NCI-H146 (cell line): ENCODE measurements at regions not wholly inside any gene's neighbourhood (a gene's known extent, or its start where the extent isn't known, plus 50 kb on each side); places are given as distances from the start of the nearest gene placed in this dataset.
"Not testable (repeated sequence)": the region's sequence is repeated elsewhere in the genome, so short reads cannot be mapped to it uniquely, and the experiment has no call there.

Experiments used
- DNase-seq: peaks from one replicate; lab custom pipeline; 2025; lab: John Stamatoyannopoulos, UW

DNA sequence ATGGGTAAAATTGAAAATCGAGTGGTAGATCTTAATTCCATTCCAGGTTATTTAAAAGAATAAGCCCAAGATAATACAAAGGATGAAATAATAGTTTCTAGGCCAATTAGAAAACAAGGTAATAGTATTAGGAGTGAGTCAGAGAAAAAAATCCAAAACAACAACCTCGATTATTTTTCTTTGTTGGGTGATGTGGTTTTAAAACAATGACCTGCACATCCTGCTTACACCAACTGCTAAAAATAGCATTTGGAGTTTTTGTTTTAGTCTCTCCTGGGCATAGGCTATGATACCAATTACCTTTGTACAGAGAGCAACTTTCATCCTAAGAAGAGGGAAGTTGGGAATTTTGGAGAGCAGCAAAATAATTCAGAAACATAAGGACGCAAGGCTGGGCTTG lies 101.7 kb upstream of the MYO10 start:
- no peak for DNase-seq

DNA sequence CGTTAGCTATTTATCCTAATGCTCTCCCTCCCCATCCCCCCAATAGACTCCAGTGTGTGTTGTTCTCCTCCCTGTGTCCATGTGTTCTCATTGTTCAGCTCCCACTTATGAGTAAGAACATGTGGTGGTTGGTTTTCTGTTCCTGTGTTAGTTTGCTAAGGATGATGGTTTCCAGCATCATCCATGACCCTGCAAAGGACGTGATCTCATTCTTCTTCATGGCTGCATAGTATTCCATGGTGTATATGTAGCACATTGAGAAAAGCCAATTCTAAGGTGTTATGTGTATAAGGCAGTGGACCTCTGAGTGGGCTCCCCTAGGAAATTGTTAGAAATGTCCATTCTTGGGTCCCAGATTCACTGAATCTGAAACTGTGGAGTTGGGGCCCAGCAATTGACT lies 103.1 kb upstream of the MYO10 start:
- no peak for DNase-seq

DNA sequence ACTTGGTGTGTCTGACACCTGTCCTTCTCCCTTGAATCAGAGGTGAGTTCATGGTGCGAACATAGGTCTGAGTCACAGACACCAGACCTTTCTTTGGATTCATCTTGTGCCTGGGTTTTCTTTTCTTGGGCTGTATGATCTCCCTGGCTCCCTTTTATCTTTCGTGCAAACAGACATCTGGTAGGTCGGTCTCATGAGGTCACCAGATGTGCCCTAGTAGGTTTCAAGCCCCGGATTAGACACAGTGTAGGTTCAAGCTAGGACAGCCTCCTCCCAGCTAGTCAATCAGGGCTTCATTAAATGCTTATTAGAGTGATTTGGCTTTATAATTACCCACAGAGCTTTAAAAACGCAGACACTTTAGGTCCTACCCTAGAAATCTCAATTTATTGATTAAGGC lies 106.0 kb upstream of the MYO10 start:
- no peak for DNase-seq

DNA sequence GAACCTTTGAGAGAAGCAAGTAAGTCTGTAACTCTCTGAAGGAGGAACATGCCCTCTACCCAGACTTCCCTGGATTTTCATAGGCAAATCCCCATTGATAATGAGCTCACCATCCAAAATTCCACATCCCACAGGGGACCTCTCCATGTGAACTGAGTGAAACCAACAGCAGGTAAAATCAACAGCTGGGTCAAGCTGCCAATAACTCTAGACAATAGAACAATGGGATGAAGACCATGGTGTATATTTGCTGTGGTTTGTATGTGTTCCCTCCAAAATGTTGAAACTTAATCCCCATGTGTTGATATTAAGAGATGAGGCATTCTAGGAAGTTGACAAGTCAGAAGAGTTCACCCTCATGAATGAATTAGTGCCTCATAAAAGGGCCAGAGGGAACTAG lies 110.2 kb upstream of the MYO10 start:
- DNase-seq, result no peak

DNA sequence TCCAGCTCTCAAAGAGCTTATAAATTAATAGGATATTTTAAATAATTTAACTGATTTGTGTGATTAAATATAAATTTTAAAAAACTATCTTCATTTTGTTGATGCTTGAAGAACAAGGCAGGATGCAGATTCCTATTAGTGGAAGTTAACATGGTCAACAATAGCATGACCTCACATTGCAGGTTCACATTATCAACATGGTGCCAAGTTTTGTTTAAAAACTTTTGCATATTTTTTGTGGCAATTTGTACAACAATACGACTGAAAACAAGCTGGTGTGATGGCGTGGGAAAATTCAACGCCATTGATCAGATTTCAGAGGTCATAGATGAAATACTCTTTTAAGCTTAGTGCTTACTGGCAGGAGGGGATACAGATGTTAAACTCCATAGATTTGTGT lies 114.1 kb upstream of the MYO10 start:
- no peak for DNase-seq

DNA sequence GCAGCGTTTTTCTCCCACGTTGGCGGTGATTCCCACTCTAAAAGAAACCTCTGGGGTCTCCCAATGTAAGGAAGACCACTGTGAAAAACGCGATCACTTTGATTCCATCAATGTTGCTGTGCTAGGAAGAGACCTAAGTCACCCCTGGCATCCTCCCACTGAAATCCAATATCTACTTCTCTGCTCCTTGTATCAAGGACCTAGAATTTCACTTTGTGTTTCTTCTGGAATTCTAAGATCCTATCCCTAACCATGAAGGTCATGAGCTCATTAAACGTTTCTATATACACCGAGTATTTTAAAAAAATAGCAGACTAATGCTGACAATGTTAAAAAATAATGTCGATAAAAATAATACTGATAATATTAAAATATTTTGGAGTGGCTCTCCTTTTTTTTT lies 118.8 kb upstream of the MYO10 start:
- DNase-seq, result no peak

DNA sequence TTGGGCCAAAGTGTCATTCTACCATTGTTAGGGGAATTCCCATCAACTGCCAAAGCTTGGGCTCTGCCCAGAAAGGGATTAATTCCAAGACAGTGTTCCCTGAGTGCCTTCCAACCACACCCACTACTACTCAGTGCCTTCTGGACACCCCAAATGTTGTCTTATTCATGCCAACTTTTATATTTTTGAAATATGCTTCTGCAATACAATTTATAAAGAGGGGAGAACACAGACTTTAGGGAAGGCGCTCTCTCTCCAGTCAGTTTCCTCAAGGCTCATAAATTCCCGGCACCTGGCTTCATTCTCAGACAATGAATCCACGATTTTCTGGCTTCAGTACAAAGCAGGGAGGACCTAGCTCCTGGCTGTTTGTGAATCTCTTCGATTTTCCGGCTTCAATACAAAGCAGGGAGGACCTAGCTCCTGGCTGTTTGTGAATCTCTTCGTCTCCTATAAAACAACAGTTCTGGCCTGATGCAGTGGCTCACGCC lies 120.1 kb upstream of the MYO10 start:
- no peak for DNase-seq

DNA sequence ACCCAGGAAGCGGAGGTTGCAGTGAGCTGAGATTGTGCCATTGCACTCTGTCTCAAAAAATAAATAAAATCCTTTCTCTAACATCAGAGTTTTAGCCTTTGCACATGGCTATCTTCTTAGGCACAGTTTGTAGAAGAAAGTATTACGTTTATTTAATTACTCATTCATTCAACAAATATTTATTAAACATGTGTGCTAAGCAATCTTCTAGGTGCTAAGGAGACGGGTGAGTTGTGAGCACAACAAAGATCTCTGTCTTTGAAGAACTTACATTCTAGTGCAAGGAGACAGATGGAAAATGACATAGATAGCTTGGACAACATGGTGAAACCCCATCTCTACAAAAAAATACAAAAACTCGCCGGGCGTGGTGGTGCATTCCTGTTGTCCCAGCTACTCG lies 122.3 kb upstream of the MYO10 start:
- DNase-seq, result no peak

DNA sequence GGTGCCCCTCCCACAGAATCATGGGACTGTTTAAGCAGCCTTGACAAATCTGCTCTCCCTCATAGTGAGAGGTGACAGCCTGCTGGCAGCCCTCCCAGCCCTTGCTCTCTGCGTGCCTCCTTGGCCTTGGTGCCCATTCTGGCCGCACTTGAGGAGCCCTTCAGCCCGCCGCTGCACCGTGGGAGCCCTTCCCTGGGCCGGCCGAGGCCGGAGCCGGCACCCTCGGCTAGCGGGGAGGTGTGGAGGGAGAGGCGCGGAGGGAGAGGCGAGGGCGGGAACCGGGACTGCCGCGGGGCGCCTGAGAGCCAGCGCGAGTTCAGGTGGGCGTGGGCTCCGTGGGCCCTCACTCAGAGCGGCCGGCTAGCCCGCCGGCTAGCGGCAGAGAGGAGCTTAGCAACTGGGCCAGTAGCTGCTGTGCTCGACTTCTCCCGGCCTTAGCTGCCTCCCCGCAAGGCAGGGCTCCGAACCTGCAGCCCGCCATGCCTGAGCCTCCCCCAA lies 125.9 kb upstream of the MYO10 start:
- no peak for DNase-seq

DNA sequence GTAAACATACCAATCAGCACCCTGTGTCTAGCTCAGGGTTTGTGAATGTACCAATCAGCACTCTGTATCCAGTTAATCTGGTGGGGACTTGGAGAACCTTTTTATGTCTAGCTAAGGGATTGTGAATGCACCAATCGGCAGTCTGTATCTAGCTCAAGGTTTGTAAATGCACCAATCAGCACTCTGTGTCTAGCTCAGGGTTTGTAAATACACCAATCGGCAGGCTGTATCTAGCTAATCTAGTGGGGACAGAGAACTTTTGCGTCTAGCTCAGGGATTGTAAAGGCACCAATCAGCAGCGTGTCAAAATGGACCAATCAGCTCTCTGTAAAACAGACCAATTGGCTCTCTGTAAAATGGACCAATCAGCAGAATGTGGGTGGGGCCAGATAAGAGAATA lies 126.7 kb upstream of the MYO10 start:
- not testable (repeated sequence) for DNase-seq

DNA sequence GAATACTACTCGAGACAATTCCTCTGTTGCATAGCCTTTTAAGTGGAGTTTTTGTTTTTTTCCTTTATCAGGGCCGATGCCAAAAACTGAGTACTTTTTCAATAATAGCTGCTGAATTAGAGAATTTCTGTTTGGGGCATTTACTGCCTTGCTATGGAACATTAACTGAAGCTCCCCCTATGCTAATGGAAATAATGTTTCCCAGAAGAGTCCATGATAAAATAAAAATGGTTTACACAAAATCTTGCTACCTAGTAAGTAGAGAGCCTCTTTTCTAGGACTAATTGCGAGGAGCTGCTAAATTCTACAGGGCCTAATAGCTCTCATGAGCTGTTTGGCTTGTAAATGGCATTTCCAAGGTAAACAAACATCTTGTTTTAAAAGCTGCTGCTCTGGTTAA lies 128.2 kb upstream of the MYO10 start:
- no peak for DNase-seq

DNA sequence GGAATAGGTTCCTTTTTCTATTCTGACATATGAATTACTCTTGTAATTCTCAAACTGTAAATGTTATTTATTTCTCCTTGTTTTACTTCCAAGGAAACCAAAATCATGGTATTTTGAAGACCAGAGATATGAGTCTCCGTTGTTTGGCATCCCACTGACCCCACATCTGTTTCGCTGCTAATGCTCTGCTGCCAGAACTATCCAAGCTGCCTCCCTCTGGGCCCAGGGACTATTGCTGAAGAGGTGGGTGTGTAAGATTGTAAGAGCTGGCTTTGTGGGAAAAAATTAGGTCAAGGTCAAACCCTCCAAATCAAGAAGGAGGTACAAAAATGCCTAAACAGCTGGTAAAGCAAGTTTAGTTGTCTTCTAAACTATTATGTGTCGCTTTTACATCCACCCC lies 129.4 kb upstream of the MYO10 start:
- no peak for DNase-seq

DNA sequence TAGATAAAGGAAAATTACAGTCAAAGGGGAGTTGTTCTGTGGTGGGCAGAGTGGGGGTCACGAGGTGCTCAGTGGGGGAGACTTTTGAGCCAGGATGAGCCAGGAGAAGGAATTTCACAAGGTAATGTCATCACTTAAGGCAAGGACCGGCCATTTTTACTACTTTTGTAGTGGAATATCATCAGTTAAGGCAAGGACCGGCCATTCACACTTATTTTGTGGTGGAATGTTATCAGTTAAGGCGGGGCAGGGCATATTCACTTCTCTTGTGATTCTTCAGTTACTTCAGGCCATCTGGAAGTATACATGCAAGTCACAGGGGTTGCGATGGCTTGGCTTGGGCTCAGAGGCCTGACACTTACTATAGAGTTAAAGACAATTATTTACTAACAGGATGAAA lies 129.9 kb upstream of the MYO10 start:
- DNase-seq, result not testable (repeated sequence)

DNA sequence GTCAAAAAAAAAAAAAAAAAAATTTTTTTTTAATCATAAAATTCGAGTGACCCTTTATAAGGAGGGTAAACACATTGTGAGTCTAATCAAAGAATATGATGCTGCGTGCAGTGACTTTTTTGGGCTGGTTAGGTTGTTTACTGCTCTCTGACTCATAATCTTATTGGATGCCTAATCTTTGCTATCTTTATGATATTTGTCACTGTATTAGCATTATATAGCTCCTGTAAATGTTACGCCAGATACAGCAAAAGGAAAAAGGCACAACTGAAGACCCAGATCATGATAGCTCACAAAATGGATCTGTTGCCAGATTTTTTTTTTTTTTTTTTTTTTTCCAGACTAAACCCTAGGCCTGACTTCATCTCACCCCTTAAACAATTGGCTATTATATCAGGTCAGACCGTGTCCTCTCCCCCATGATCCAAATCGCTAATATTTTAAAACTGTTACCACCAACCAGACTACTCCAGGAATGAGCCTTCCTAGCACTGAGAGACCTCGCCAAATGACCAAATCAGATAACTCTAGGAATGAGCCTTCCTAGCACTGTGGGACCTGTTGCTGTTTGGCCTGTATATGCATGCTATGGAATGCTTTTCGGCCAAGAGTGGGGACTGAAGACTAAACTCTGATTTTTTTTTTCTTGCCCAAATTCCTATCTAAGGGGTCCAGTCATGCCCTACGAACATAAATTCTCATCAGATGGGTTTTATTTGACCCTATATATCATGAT lies 131.7 kb upstream of the MYO10 start:
- DNase-seq, result no peak

DNA sequence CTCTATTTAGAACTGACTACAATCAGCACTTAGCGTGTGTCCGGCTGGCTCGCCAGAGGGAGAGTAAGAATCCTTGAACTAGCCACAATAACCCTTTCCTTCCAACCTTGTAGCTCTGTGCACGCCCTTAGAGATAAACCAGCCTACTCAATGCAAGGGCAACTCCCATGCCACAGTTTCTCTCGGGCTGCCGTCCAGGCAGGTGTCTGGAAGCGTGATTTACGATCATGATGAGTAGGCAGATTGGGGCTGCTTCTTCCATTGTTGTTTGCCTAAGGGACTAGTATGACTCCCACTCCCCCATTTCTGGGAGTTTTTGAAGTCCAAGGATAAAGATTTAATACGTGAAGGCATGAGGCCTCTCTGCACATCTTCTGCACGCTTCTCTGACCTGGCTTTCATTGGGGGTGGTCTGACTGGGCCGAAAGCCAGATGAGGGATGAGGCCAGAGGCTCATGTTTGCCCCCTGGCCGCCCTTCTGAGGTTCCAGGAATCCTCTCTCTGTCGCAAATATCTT lies 134.0 kb upstream of the MYO10 start:
- no peak for DNase-seq

DNA sequence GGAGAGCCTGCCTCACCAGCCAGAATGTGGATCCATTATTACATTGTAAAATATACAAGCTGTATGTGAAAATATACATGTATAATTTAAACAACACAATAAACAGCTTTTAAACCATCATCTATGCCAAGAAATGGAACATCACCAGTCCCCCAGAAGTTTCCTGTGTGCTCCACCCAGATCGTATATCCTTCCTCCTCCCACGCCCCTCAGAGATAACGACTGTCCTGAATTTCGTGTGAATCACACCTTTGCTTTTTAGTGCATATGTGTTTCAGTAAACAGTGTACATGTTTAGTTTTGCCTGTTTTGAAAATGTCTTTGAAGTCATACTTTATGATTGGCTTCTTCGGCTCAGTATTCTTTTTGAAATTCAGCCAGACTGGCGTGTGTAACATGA lies 134.6 kb upstream of the MYO10 start:
- DNase-seq, result no peak

DNA sequence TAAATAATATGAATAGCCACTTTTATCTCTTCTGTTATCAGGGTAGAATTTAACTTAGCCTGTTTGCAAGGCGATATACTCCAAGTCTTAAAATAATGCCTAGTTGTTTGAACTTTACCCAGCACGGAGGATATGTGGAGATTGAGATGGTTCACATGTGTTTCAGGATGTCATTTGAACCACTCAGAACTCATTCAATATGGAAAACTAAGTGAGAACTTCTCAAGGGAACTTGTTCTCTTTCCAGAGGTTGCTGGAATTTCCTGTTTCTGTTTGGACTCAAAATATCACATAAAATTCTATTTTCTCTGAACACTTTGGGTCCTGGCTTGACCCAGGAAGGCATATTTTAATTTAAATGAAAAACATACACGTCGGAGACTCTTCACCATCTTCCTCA lies 139.1 kb upstream of the MYO10 start:
- DNase-seq, result no peak

DNA sequence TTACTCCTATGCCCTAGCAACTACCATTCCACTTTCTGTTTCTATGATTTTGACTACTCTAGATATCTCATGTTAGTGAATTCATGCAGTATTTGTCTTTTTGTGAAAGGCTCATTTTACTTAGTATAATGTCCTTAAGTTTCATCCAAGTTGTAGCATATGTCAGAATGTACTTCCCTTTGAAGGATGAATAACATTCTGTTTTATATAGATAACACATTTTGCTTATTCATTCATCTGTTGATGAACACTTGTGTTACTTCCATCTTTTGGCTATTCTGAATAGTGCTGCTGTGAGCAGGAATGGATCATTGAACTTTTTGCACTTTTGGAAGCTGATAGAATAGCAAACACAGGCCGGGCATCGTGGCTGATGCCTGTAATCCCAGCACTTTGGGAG lies 140.2 kb upstream of the MYO10 start:
- DNase-seq, result no peak

DNA sequence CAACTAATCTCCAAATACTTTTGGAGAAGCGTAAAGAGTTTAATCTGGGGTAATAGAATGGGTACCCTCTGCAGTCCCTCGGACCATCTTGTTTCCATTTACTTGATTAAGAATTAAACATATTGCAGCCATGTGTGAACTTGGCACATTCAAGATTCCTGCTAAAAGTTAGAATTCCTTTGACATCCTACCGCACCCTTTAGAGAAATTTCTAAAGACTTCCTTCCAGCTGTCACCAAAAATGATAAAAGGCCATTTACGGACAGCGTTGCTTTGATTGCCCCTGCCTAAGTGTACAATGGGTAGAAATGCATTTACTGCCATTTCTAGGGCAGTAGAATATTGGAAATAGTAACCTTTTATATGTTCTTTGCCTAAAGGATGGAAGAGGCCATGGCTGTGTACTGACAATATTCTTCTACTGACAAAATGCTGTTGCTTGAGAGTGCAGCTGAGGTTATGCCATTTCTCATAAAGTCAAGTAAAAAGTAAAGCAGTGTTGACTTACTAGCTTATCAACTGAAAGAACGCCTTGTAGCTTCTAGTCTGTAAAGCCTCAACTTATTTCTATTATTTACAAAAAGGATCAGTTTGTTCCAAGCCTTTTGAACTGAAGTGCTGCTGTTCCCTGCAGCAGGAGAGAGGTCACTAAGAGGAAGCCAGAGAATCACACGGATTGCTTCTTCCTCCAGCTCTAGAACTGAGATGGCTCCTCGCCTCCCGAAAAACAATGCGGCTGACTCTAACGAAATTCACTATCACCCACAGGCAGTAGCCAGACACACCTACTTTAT lies 139.8 kb upstream of the BASP1 start:
- DNase-seq, result no peak

DNA sequence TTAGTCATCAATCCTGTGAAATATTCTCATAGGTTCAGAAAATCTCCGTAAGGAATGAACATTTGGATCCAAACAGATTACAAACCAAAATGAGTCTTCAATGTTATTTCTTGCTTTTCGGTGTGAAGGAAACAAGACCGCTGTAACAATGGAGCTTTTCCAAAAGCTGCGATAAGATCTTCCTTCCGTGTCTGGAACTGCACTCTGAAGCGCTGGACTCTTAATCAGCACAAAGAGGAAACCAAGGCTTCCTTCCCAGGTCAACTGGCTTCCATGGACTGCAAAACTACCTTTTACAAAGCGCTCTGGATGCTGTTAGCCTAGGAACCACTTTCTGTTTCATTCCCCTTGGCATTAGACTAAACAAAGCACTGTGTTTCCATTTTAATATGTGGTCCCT lies 137.9 kb upstream of the BASP1 start:
- no peak for DNase-seq

DNA sequence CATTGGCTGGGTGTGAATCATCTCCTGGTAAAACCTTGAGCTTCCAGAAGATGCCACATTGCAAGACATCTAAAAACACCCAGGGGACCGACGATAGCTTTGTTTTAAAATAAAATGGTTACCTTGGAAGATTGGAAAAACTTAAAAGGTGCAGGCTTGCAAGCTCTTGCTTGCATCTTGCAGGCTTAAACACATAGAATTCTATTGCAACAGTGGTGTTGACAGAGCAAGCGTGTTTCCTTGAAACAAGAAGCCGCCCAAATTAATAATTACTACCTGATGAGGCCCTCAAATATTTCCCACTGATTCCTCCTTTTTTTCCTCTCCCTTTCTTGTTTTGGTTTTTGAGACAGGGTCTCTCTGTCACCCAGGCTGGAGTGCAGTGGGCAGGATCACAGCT lies 137.1 kb upstream of the BASP1 start:
- no peak for DNase-seq

DNA sequence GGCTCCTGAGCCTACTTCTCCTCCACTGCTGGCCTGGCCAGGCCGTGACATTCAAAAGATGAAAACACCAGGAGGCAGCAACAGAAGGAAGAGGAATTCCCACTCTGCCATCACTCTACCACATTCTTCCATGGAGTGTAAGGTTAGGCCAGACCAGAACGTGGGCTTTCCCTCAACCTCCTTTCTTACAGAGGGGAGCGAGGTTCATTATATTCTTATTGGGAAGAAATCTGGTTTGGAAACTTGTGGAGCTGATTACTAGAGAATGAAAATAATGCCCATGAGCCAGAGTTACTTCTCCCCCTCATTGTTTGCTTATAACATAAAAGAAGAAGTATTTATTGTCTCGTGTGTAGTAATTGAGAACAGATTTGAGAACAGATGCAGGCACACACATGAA lies 136.3 kb upstream of the BASP1 start:
- DNase-seq, result no peak

DNA sequence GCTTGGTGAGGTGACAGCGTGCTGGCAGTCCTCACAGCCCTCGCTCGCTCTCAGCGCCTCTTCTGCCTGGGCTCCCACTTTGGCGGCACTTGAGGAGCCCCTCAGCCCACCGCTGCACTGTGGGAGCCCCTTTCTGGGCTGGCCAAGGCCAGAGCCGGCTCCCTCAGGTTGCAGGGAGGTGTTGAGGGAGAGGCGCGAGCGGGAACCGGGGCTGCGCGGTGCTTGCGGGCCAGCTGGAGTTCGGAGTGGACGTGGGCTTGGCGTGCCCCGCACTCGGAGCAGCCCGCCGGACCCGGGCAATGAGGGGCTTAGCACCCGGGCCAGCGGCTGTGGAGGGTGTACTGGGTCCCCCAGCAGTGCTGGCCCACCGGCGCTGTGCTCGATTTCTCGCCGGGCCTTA lies 134.2 kb upstream of the BASP1 start:
- not testable (repeated sequence) for DNase-seq
